GM06990 (cell line): ENCODE measurements at regions not wholly inside any gene's neighbourhood (a gene's known extent, or its start where the extent isn't known, plus 50 kb on each side); places are given as distances from the start of the nearest gene placed in this dataset.

Experiments used
- DNase-seq: peaks from one replicate; pipeline ENCODE4 v3.0.0-alpha.2; 2011; ENCODE audit not compliant: insufficient read length; ENCODE audit errors: extremely low read depth
- H3K27me3 ChIP-seq: replicated peaks from 2 replicates; pipeline ENCODE4 v1.6.0; 2011; ENCODE audit warnings: low read length; ENCODE audit not compliant: control insufficient read depth, insufficient read depth
- H3K36me3 ChIP-seq: 2 replicates; pipeline ENCODE4 v1.5.1; 2011; ENCODE audit warnings: low read length; ENCODE audit not compliant: control insufficient read depth, insufficient read depth
- H3K4me3 ChIP-seq: replicated peaks from 2 replicates; pipeline ENCODE4 v1.5.1; 2011; ENCODE audit warnings: low read depth, mild to moderate bottlenecking, control low read depth, low read length
- TF ChIP-seq, protein P1 (sequence below): IDR thresholded peaks from 2 replicates; pipeline ENCODE4 v1.5.1; 2011; ENCODE audit warnings: low read length, control low read depth, mild to moderate bottlenecking, inconsistent platforms; ENCODE audit not compliant: insufficient read depth, poor library complexity, severe bottlenecking

DNA sequence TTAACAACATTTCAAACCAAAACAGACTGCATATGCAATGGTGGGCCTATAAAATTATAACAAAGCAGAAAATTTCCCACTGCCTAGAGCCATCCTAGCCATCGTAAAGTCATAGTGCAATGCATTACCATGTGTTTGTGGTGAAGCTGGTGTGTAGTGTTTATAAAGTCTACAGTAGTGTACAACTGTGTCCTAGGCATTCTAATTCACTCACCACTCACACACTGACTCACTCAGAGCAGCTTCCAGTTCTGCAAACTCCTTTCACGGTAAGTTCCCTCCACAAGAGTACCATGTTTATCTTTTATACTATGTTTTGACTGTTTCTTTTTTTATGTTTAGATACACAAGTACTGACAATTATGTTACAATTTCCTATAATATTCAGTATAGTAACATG is 1104.1 kb upstream of the PHF14 start:
- no peaks in the 10 kb centered on the region for H3K27me3 ChIP-seq
- H3K36me3 ChIP-seq, result no peaks in the 10 kb centered on the region
- no peak overlapping the region for H3K4me3 ChIP-seq
- TF ChIP-seq, protein P1, sequence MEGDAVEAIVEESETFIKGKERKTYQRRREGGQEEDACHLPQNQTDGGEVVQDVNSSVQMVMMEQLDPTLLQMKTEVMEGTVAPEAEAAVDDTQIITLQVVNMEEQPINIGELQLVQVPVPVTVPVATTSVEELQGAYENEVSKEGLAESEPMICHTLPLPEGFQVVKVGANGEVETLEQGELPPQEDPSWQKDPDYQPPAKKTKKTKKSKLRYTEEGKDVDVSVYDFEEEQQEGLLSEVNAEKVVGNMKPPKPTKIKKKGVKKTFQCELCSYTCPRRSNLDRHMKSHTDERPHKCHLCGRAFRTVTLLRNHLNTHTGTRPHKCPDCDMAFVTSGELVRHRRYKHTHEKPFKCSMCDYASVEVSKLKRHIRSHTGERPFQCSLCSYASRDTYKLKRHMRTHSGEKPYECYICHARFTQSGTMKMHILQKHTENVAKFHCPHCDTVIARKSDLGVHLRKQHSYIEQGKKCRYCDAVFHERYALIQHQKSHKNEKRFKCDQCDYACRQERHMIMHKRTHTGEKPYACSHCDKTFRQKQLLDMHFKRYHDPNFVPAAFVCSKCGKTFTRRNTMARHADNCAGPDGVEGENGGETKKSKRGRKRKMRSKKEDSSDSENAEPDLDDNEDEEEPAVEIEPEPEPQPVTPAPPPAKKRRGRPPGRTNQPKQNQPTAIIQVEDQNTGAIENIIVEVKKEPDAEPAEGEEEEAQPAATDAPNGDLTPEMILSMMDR, result no peak
- DNase-seq, result no peak

DNA sequence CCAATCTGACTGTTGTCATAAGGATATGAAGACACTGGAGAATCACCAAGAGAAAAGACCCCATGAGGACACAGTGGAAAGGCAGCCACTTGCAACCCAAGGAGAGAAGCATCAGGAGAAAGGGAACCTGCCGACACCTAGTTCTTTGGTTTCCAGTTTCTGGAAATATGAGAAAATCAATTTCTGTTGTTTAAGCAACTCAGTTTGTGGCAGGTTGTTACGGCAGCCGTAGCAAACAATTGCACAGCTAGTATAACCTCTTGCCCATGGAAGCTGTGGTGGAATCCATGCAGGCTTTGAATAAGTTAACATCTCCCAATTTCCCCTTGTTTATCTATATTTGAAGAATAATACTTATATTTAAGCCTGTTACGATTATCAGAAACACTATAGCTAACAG is 1103.0 kb upstream of the PHF14 start:
- TF ChIP-seq, protein P1, result no peak
- no peaks in the 10 kb centered on the region for H3K27me3 ChIP-seq
- H3K4me3 ChIP-seq, result no peak overlapping the region
- no peaks in the 10 kb centered on the region for H3K36me3 ChIP-seq
- DNase-seq, result no peak

DNA sequence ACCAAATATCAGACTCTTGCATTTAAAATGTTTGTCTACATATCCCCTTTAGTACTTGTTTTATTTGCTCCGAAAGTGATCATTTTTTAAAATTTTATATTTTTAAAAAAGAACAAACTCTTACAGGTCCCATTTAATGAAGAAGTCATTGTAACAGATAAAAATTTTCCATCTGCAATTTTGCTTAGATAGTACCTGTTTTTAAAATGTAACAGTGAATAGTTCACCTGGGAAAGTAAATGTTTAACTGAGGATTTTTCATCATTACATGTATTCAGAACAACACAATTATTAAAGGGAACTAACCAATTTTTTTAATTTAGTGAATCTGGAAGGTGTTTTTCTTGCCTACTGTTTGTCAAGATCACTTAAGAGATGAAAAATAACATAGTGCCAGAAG is 1099.5 kb upstream of the PHF14 start:
- DNase-seq, result no peak
- TF ChIP-seq, protein P1, result no peak
- no peaks in the 10 kb centered on the region for H3K36me3 ChIP-seq
- no peak overlapping the region for H3K4me3 ChIP-seq
- no peaks in the 10 kb centered on the region for H3K27me3 ChIP-seq

DNA sequence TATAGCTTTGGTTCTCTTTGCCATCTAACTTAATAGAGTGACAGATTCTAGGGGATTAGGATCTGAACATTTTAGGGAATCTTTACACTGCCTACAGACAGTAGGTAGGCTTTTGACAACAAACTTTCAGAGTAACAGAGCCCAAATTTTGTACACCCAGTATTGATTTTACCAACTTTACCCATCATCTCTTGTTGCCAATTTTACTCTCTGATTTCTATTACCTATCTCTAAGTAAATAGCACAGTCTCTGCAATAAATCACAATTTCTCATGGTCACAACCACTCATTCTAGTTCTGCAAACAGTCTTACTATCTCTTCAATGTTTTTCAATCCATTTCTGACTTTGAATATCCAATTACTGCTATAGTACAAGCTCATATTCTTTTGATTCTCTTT is 1097.6 kb upstream of the PHF14 start:
- Histone ChIP-seq H3K27me3 (no peaks in the 10 kb centered on the region), H3K36me3 (no peaks in the 10 kb centered on the region), H3K4me3 (no peak overlapping the region)
- TF ChIP-seq, protein P1, result no peak
- no peak for DNase-seq

DNA sequence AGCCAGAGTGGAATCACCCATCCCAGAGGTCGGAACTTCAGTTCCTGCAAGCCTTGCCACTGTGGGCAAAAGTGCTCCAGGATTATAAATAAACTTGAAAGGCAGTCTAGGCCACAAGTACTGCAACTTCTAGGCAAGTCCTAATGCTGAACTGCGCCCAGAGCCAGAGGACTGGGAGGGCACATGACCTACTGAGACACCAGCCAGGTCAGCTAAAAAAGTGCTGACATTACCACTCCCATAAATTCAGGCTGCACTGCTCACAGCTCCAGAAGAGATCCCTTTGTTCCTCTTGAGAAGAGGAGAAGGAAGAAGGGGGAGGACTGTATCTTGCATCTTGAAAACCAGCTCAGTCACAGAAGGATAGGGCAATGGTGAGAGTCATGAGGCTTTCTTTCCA is 1084.1 kb upstream of the PHF14 start:
- DNase-seq, result no peak
- TF ChIP-seq, protein P1, result no peak
- no peaks in the 10 kb centered on the region for H3K27me3 ChIP-seq
- no peak overlapping the region for H3K4me3 ChIP-seq
- no peaks in the 10 kb centered on the region for H3K36me3 ChIP-seq

DNA sequence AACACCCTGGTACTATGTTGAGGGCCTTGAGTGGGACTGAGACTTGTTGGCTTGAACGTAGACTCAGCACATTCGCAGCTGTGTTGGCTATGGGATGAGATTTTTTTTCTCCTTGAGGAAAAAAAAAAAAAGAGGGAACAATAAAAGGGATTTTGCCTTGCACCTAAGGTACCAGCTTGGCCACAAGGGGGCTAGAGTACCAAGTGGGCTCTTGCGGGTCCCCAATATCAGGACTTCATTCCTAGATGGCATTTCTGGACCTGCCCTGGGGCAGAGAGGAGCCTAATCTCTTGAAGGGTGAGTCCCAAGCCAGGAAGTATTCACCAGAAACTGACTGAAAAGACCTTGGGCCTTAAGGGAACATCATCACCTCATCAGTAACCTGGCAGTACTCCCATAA is 1083.6 kb upstream of the PHF14 start:
- Histone ChIP-seq H3K27me3 (no peaks in the 10 kb centered on the region), H3K4me3 (no peak overlapping the region), H3K36me3 (no peaks in the 10 kb centered on the region)
- TF ChIP-seq, protein P1, result no peak
- no peak for DNase-seq
